Neural crest cell (in vitro differentiated cells): ENCODE measurements at regions not wholly inside any gene's neighbourhood (a gene's known extent, or its start where the extent isn't known, plus 50 kb on each side); places are given as distances from the start of the nearest gene placed in this dataset.

ENCODE experiments used
- DNase-seq: peaks from one replicate; pipeline ENCODE4 v3.0.0; 2021; ENCODE audit warnings: low read depth, mixed read lengths, low spot score
- H3K27ac Mint-ChIP-seq: one replicate; pipeline ENCODE4 v1.8.0; 2021; ENCODE audit warnings: mild to moderate bottlenecking, mixed read lengths; ENCODE audit not compliant: unreplicated experiment
- H3K27me3 Mint-ChIP-seq: 2 replicates; pipeline ENCODE4 v1.8.0; 2021; ENCODE audit warnings: low read depth, mild to moderate bottlenecking, mixed read lengths
- H3K36me3 Mint-ChIP-seq: 2 replicates; pipeline ENCODE4 v1.8.0; 2021; ENCODE audit warnings: low read depth, mild to moderate bottlenecking, mixed read lengths
- H3K4me1 Mint-ChIP-seq: 2 replicates; pipeline ENCODE4 v1.8.0; 2021; ENCODE audit warnings: mixed read lengths
- H3K4me3 Mint-ChIP-seq: one replicate; pipeline ENCODE4 v1.8.0; 2021; ENCODE audit warnings: mild to moderate bottlenecking, mixed read lengths
- H3K9me3 Mint-ChIP-seq: 2 replicates; pipeline ENCODE4 v1.8.0; 2021; ENCODE audit warnings: mixed read lengths
- TF ChIP-seq, protein P1 (sequence below): fragments of 200-600 bp; sonication (generic); conservative IDR thresholded peaks from 2 replicates; pipeline ENCODE4 v1.5.0; 2021; ENCODE audit warnings: antibody characterized with exemption, mild to moderate bottlenecking

DNA sequence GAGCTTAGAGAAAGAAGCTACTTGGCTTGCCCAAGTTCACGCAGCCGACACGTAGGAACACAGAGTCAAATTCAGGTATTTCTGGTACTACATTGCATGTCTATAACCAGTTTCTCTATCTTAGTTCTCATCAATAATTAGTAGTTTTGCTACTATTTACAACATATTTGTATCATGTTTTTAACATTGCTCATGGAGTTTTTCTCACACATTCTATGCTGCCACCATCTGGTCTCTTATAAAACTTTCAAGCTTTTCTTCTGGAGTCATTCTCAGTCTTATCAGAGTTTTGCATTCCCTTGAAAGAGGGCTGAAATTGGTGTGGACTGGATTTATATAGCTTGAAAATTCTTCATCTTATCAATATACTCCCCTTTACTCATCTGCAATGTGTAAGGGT, 118.8 kb upstream of the PALMD start:
- H3K4me1 Mint-ChIP-seq = peaks cover 3% of the 10 kb centered on the region
- no peak overlapping the region for H3K4me3 Mint-ChIP-seq
- H3K9me3 Mint-ChIP-seq = peaks cover 3% of the 10 kb centered on the region
- no peaks in the 10 kb centered on the region for H3K36me3 Mint-ChIP-seq
- peak overlapping the region; percentile 46 for H3K27ac Mint-ChIP-seq
- TF ChIP-seq, protein P1, sequence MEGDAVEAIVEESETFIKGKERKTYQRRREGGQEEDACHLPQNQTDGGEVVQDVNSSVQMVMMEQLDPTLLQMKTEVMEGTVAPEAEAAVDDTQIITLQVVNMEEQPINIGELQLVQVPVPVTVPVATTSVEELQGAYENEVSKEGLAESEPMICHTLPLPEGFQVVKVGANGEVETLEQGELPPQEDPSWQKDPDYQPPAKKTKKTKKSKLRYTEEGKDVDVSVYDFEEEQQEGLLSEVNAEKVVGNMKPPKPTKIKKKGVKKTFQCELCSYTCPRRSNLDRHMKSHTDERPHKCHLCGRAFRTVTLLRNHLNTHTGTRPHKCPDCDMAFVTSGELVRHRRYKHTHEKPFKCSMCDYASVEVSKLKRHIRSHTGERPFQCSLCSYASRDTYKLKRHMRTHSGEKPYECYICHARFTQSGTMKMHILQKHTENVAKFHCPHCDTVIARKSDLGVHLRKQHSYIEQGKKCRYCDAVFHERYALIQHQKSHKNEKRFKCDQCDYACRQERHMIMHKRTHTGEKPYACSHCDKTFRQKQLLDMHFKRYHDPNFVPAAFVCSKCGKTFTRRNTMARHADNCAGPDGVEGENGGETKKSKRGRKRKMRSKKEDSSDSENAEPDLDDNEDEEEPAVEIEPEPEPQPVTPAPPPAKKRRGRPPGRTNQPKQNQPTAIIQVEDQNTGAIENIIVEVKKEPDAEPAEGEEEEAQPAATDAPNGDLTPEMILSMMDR = peak; percentile 49
- DNase-seq = no peak
- no peaks in the 10 kb centered on the region for H3K27me3 Mint-ChIP-seq

DNA sequence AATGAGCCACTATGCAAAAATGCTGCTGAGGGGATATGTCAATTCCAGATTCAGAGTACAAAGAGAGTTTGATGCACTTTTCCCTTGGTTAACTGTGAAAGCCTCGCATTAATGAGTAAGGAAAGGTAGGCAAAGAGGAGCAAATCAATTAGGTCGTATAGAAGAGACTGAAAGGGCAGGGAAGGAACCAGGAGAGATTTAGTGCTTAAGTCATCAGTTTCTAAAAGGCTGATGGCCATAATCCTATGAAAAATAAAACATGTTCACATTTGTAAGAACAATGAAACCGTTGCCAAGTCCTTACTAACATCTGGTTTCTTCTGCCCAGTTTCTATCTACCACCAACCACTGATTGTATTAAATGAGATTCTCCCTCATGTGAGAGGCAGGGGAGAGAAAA, 118.4 kb upstream of the PALMD start:
- H3K4me3 Mint-ChIP-seq = no peak overlapping the region
- H3K36me3 Mint-ChIP-seq = no peaks in the 10 kb centered on the region
- H3K27ac Mint-ChIP-seq = no peak overlapping the region
- TF ChIP-seq, protein P1 = no peak
- H3K27me3 Mint-ChIP-seq = no peaks in the 10 kb centered on the region
- peaks cover 7% of the 10 kb centered on the region for H3K4me1 Mint-ChIP-seq
- peaks cover 3% of the 10 kb centered on the region for H3K9me3 Mint-ChIP-seq
- no peak for DNase-seq

DNA sequence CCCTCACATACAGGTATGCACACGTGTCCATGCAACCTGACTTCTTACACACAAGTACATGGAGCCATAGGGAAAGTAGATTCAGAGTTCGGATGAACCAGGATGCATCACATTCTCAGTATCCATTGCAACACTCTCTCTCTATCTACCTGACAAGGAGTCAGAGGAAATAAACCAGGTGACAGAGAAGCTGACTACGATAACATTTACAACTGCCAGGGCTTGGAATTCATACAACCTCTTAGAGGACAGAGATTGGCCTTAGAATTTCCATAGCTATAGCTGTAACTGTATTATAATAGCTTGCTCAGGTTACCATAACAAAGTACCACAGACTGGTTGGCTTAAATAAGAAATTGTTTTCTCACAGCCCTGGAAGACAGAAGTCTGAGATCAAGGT, 116.9 kb upstream of the PALMD start:
- Mint-ChIP-seq H3K4me3 (no peak overlapping the region), H3K9me3 (no peaks in the 10 kb centered on the region), H3K27ac (no peak overlapping the region), H3K4me1 (peaks cover 12% of the 10 kb centered on the region), H3K36me3 (no peaks in the 10 kb centered on the region), H3K27me3 (no peaks in the 10 kb centered on the region)
- no peak for DNase-seq
- TF ChIP-seq, protein P1 = no peak

DNA sequence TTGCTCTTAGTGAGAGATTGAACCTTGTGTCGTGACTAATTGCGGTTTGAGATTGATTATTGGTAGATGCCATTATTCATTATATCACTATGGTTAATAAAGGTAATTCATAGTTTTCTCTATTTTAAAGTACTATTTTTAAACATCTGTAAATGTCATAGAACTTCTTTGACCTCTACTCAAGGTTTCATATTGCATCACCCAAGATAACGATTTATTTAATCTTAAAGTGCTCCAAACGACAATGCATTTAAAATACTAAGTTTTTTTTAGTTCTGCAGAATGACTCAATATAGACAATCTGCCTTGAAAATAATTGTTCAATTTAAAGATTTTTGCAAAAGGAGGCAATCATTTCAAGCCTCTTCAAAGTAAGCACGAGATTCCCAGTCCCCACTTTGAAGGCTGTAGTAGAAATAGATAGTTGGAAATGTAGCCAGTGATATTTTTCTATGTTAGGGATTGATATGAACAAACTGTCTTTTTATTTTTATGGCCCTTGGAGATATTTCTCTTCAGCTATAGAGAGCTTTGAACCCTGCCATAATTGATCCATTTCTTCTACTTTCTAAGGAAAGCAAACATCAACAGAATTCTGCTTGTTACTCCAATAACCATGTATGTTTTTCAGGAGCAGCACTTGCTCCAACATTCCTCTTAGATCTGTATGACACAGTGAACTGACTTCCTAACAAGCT, 114.2 kb upstream of the PALMD start:
- Mint-ChIP-seq H3K9me3 (no peaks in the 10 kb centered on the region), H3K36me3 (no peaks in the 10 kb centered on the region), H3K27me3 (no peaks in the 10 kb centered on the region), H3K4me3 (no peak overlapping the region), H3K4me1 (peaks cover 20% of the 10 kb centered on the region), H3K27ac (no peak overlapping the region)
- DNase-seq = no peak
- TF ChIP-seq, protein P1 = no peak

DNA sequence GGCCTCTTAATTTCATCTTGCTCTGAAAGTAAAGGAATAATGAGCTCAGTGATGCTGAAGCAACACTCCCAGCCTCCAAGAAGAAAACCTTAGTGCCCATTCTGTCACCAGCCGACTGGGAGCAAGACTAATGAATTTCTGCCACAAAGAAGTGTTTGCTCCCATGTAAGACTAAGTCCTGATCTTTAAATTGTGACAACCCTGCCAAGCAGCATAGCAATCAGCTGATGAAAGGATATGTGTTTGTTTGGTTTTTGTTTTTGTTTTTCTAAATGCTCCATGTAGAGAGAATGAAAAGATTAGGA, 113.7 kb upstream of the PALMD start:
- Mint-ChIP-seq H3K9me3 (no peaks in the 10 kb centered on the region), H3K27ac (no peak overlapping the region), H3K4me3 (no peak overlapping the region), H3K36me3 (no peaks in the 10 kb centered on the region), H3K27me3 (no peaks in the 10 kb centered on the region), H3K4me1 (peaks cover 20% of the 10 kb centered on the region)
- TF ChIP-seq, protein P1 = no peak
- DNase-seq = no peak
